Tongue (tissue), 1 donor: ENCODE measurements at regions not wholly inside any gene's neighbourhood (a gene's known extent, or its start where the extent isn't known, plus 50 kb on each side); places are given as distances from the start of the nearest gene placed in this dataset.
A peak's percentile ranks its signal among the peaks of the same experiment; 100 is the strongest.

Source experiments
- DNase-seq: peaks from one replicate; pipeline ENCODE4 v3.0.0-alpha.2; 2015

DNA sequence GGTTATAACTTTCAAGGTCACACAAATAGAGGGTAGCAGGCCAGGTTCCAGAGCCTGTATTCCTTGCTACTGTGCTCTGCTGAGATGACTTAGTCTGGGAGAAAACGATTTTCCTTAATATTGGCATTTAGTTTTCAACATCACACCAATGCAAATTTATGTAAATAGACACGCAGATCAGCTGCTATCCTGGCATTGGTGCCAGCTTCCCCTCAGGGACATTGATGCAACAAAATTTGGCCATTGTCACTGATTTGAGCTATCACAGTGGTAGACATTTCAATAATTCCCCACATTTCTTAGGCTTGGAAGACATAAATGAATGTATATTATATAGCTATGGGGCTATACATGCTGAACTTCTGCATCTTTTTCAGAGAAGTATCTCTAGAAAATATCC, 71.6 kb upstream of the ASTN2 start:
- DNase-seq, result no peak

GRCh38 chr9:117485176-117485575, 70.3 kb upstream of the ASTN2 start:
- DNase-seq, result no peak

GRCh38 chr9:117480729-117481128, 65.9 kb upstream of the ASTN2 start:
- DNase-seq, result no peak

DNA sequence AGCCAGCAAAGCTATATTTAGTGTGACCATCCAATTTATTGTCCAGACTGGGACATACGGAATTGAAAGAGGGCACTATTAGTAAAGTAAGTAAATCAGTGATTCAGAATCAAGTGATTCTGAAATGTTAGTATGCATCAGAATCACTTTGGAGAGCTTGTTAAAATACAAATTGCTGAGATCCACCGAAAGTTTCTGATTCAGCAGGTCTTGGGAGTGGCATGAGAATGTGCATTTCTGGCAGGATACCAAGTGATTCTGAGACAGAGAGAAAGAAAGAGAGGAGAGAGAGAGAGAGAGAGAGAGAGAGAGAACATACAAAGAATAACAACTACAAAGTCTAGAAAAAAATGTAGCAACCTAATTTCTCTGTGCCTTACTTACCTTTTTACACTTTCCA, 65.4 kb upstream of the ASTN2 start:
- no peak for DNase-seq

- DNase-seq, result no peak
These were observed 58.4 kb upstream of the ASTN2 start for GRCh38 chr9:117473293-117473692.

- no peak for DNase-seq
These were observed 56.0 kb upstream of the ASTN2 start for GRCh38 chr9:117470902-117471301.

GRCh38 chr9:117470455-117470854, 55.6 kb upstream of the ASTN2 start:
- DNase-seq, result no peak

GRCh38 chr9:117466111-117466510, 51.3 kb upstream of the ASTN2 start:
- no peak for DNase-seq

DNA sequence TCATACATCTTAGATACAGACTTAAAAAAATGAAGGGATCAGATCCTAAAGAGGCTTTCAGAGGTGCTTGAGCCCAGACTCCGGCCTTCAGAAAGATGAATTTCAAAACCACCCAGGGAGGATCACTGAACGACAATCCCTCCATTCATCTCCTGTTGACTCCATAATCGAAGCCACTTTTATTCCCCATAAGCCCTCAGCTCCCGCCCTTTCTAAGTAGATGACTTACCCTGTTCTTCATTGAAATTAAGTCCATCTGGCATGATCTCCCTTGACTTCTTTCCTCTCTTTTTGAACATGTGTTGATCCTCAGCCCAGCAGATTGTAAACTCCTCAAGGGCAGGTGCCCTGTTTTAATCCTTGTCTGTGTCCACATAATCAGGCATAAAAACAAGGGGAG, 50.8 kb upstream of the ASTN2 start:
- no peak for DNase-seq

DNA sequence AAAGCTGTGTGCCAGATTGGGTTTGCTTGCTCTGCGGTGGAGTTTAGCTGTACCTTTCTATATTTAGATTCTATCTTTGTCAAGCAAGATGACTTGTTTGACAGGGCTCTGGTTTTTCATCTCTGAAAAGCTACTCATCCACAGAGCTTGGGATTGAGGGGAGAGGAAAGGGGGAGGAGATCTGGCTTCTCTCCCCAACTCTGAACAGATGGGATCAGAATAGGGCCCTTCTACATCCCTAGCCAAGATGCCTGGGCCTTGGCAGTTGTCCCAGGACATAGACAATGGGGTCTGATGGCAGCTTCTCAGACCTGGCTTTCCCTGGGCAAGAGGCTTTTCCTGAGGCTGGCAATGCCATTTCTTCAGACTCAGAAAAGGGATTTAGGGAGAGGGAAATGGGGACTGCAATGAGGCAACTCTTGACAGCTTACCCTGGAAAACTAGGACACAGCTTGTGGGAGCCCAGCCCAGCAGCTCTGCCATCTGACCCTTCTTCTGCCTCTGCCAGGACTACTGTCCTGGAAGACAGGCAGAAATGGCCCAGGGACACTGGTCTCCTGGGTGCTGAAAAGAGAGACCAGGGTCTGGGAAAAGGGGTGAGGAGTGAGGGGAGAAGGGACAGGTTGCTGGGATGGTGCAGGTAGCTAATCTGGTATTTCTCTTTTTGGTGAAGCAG, 50.2 kb upstream of the ASTN2 start:
- DNase-seq, result peak; percentile 91
